SK-N-MC (cell line): ENCODE measurements at regions not wholly inside any gene's neighbourhood (a gene's known extent, or its start where the extent isn't known, plus 50 kb on each side); places are given as distances from the start of the nearest gene placed in this dataset.

Source experiments
- DNase-seq: peaks from one replicate; pipeline ENCODE4 v3.0.0-alpha.2; 2011; ENCODE audit warnings: low read depth, low spot score
- H3K27ac ChIP-seq: fragments of 200-600 bp; sonication (generic); 2 replicates; pipeline ENCODE4 v1.5.1; 2016; ENCODE audit warnings: mixed run types
- H3K36me3 ChIP-seq: fragments of 200-600 bp; sonication (generic); 2 replicates; pipeline ENCODE4 v1.6.1; 2017; ENCODE audit warnings: antibody characterized with exemption, low read length, mixed read lengths; ENCODE audit not compliant: insufficient read depth
- H3K4me3 ChIP-seq: fragments of 200-600 bp; sonication (generic); 2 replicates; pipeline ENCODE4 v1.5.1; 2016
- H3K9ac ChIP-seq: fragments of 200-600 bp; sonication (generic); 2 replicates; pipeline ENCODE4 v1.8.0; 2017; ENCODE audit warnings: mixed run types, mixed read lengths; ENCODE audit not compliant: insufficient read length
- H3K9me3 ChIP-seq: fragments of 200-600 bp; sonication (generic); 2 replicates; pipeline ENCODE4 v1.6.1; 2017; ENCODE audit warnings: low read depth, mild to moderate bottlenecking, antibody characterized with exemption, low read length, moderate library complexity, mixed read lengths
- EZH2 ChIP-seq: fragments of 200-600 bp; sonication (generic); IDR thresholded peaks from one replicate; pipeline ENCODE4 v1.6.1; 2017; ENCODE audit warnings: antibody characterized with exemption
- FOXP2 ChIP-seq: optimal IDR thresholded peaks from 2 replicates; pipeline ENCODE3; 2011; ENCODE audit warnings: mild to moderate bottlenecking, moderate library complexity; ENCODE audit not compliant: insufficient read depth; ENCODE audit errors: extremely low read length, control extremely low read depth
- POLR2AphosphoS5 ChIP-seq: IDR thresholded peaks from 2 replicates; pipeline ENCODE4 v1.6.1; 2012; ENCODE audit warnings: mild to moderate bottlenecking, low read depth, low read length, borderline replicate concordance

- Histone ChIP-seq H3K27ac (no peak overlapping the region), H3K9ac (no peak overlapping the region), H3K9me3 (no peaks in the 10 kb centered on the region), H3K4me3 (no peak overlapping the region), H3K36me3 (no peaks in the 10 kb centered on the region)
- DNase-seq, result no peak
- TF ChIP-seq FOXP2 (no peak), POLR2AphosphoS5 (no peak), EZH2 (no peak)
These were observed 625.8 kb downstream of the OTOL1 start for GRCh38 chr3:162122405-162122804.

GRCh38 chr3:162125790-162126189 is 629.2 kb downstream of the OTOL1 start:
- Histone ChIP-seq H3K4me3 (no peak overlapping the region), H3K27ac (no peak overlapping the region), H3K9ac (no peak overlapping the region), H3K9me3 (no peaks in the 10 kb centered on the region), H3K36me3 (no peaks in the 10 kb centered on the region)
- no peak for DNase-seq
- TF ChIP-seq EZH2 (no peak), POLR2AphosphoS5 (no peak), FOXP2 (no peak)

- Histone ChIP-seq H3K27ac (no peak overlapping the region), H3K9ac (no peak overlapping the region), H3K9me3 (no peaks in the 10 kb centered on the region), H3K4me3 (no peak overlapping the region), H3K36me3 (no peaks in the 10 kb centered on the region)
- DNase-seq, result no peak
- TF ChIP-seq EZH2 (no peak), POLR2AphosphoS5 (no peak), FOXP2 (no peak)
These were observed 634.0 kb downstream of the OTOL1 start for GRCh38 chr3:162130582-162130981.

GRCh38 chr3:162132981-162133380 is 636.4 kb downstream of the OTOL1 start:
- Histone ChIP-seq H3K9me3 (no peaks in the 10 kb centered on the region), H3K27ac (no peak overlapping the region), H3K9ac (no peak overlapping the region), H3K4me3 (no peak overlapping the region), H3K36me3 (no peaks in the 10 kb centered on the region)
- DNase-seq, result no peak
- TF ChIP-seq EZH2 (no peak), FOXP2 (no peak), POLR2AphosphoS5 (no peak)

GRCh38 chr3:162134571-162134970 is 638.0 kb downstream of the OTOL1 start:
- H3K9me3 ChIP-seq, result no peaks in the 10 kb centered on the region
- H3K9ac ChIP-seq, result no peak overlapping the region
- H3K27ac ChIP-seq, result no peak overlapping the region
- TF ChIP-seq POLR2AphosphoS5 (no peak), FOXP2 (no peak), EZH2 (no peak)
- DNase-seq, result no peak
- H3K36me3 ChIP-seq, result no peaks in the 10 kb centered on the region
- no peak overlapping the region for H3K4me3 ChIP-seq

- no peak overlapping the region for H3K4me3 ChIP-seq
- no peak for DNase-seq
- no peak overlapping the region for H3K9ac ChIP-seq
- TF ChIP-seq EZH2 (no peak), FOXP2 (no peak), POLR2AphosphoS5 (no peak)
- H3K36me3 ChIP-seq, result no peaks in the 10 kb centered on the region
- no peaks in the 10 kb centered on the region for H3K9me3 ChIP-seq
- H3K27ac ChIP-seq, result no peak overlapping the region
These were observed 639.5 kb downstream of the OTOL1 start for GRCh38 chr3:162136136-162136535.

GRCh38 chr3:162138509-162138908 is 641.9 kb downstream of the OTOL1 start:
- H3K9ac ChIP-seq, result no peak overlapping the region
- no peaks in the 10 kb centered on the region for H3K9me3 ChIP-seq
- DNase-seq, result no peak
- no peak overlapping the region for H3K4me3 ChIP-seq
- no peaks in the 10 kb centered on the region for H3K36me3 ChIP-seq
- no peak for TF ChIP-seq FOXP2
- no peak for TF ChIP-seq POLR2AphosphoS5
- no peak for TF ChIP-seq EZH2
- no peak overlapping the region for H3K27ac ChIP-seq

- DNase-seq, result no peak
- TF ChIP-seq EZH2, result no peak
- TF ChIP-seq POLR2AphosphoS5, result no peak
- no peak for TF ChIP-seq FOXP2
- no peak overlapping the region for H3K4me3 ChIP-seq
- no peak overlapping the region for H3K27ac ChIP-seq
- H3K9me3 ChIP-seq, result no peaks in the 10 kb centered on the region
- no peaks in the 10 kb centered on the region for H3K36me3 ChIP-seq
- H3K9ac ChIP-seq, result no peak overlapping the region
These were observed 643.2 kb downstream of the OTOL1 start for GRCh38 chr3:162139841-162140240.

- TF ChIP-seq EZH2, result no peak
- no peak for TF ChIP-seq FOXP2
- no peak; the same call in 1 of the 2 replicates for TF ChIP-seq POLR2AphosphoS5
These were observed 644.7 kb downstream of the OTOL1 start for GRCh38 chr3:162141272-162141791.

More at GRCh38 chr3:162141272-162141791, 644.7 kb downstream of the OTOL1 start:
- Histone ChIP-seq H3K9ac (no peak overlapping the region), H3K4me3 (peak overlapping the region; percentile 30; the same call in 1 of the 2 replicates), H3K27ac (peak overlapping the region; percentile 55; the same call in 1 of the 2 replicates), H3K9me3 (no peaks in the 10 kb centered on the region), H3K36me3 (no peaks in the 10 kb centered on the region)
- DNase-seq, result peak; percentile 45
